ENCODE measurements at regions not wholly inside any gene's neighbourhood (a gene's known extent, or its start where the extent isn't known, plus 50 kb on each side); places are given as distances from the start of the nearest gene placed in this dataset.

GRCh38 chr6:8530785-8531435, 95.6 kb upstream of the SLC35B3 start:
- DNase-seq, result no peak

- DNase-seq, result no peak
Observed at GRCh38 chr6:8529250-8529649, 93.9 kb upstream of the SLC35B3 start.

GRCh38 chr6:8527818-8528217, 92.5 kb upstream of the SLC35B3 start:
- DNase-seq, result no peak

- DNase-seq, result no peak
Observed at GRCh38 chr6:8526624-8527023, 91.3 kb upstream of the SLC35B3 start.

- DNase-seq, result no peak
Observed at GRCh38 chr6:8525370-8525769, 90.0 kb upstream of the SLC35B3 start.

GRCh38 chr6:8513174-8513573, 77.8 kb upstream of the SLC35B3 start:
- no peak for DNase-seq

GRCh38 chr6:8507286-8507685, 71.9 kb upstream of the SLC35B3 start:
- no peak for DNase-seq

GRCh38 chr6:8506126-8506525, 70.8 kb upstream of the SLC35B3 start:
- DNase-seq, result no peak

GRCh38 chr6:8499540-8499939, 64.2 kb upstream of the SLC35B3 start:
- no peak for DNase-seq

GRCh38 chr6:8494730-8495129, 59.4 kb upstream of the SLC35B3 start:
- DNase-seq, result no peak

- no peak for DNase-seq
Observed at GRCh38 chr6:8492536-8493133, 57.3 kb upstream of the SLC35B3 start.
